Mesenchymal stem cell (in vitro differentiated cells and primary cell): ENCODE measurements at regions not wholly inside any gene's neighbourhood (a gene's known extent, or its start where the extent isn't known, plus 50 kb on each side); places are given as distances from the start of the nearest gene placed in this dataset.
A peak's percentile ranks its signal among the peaks of the same experiment; 100 is the strongest.

Experiments used
- DNase-seq: peaks from one replicate; pipeline ENCODE4 v3.0.0-alpha.2; 2013
- H2AFZ ChIP-seq: one replicate; pipeline ENCODE4 v1.6.1; 2013; ENCODE audit warnings: low read depth, mild to moderate bottlenecking, control low read depth, inconsistent platforms, low read length, moderate library complexity
- H2AK5ac ChIP-seq: 2 replicates; pipeline ENCODE4 v1.6.1; 2013; ENCODE audit warnings: low read length, moderate library complexity, mild to moderate bottlenecking, inconsistent platforms; ENCODE audit not compliant: severe bottlenecking
- H2BK120ac ChIP-seq: one replicate; pipeline ENCODE4 v1.6.1; 2013; ENCODE audit warnings: low read depth, mild to moderate bottlenecking, inconsistent platforms, low read length, moderate library complexity
- H2BK12ac ChIP-seq, 2 experiments: one replicate each; pipeline ENCODE4 v1.6.1; 2013; ENCODE audit warnings: inconsistent platforms in 2 of 2, low read length in 2 of 2, mild to moderate bottlenecking in 2 of 2, moderate library complexity in 2 of 2, control low read depth in 1 of 2
- H2BK15ac ChIP-seq: one replicate; pipeline ENCODE4 v1.6.1; 2013; ENCODE audit warnings: mild to moderate bottlenecking, low read depth, inconsistent platforms; ENCODE audit not compliant: poor library complexity, severe bottlenecking
- H2BK5ac ChIP-seq: 2 replicates; pipeline ENCODE4 v1.6.1; 2013; ENCODE audit warnings: low read depth, mild to moderate bottlenecking, low read length, control low read depth, inconsistent platforms; ENCODE audit not compliant: poor library complexity, severe bottlenecking
- H3K14ac ChIP-seq, 2 experiments: one replicate each; pipeline ENCODE4 v1.6.1; 2013; ENCODE audit warnings: inconsistent platforms in 2 of 2, low read length in 2 of 2, control low read depth in 1 of 2, mild to moderate bottlenecking in 1 of 2, moderate library complexity in 1 of 2
- H3K18ac ChIP-seq, 2 experiments: one replicate each; pipeline ENCODE4 v1.6.1; 2013; ENCODE audit warnings: inconsistent platforms in 2 of 2, low read length in 2 of 2, control low read depth in 1 of 2, low read depth in 1 of 2, mild to moderate bottlenecking in 1 of 2
- H3K23ac ChIP-seq, 2 experiments: one replicate each; pipeline ENCODE4 v1.6.1; 2013; ENCODE audit warnings: inconsistent platforms in 2 of 2, low read length in 2 of 2, mild to moderate bottlenecking in 2 of 2, moderate library complexity in 2 of 2, control low read depth in 1 of 2
- H3K27ac ChIP-seq: 2 replicates; pipeline ENCODE4 v1.5.1; 2013; ENCODE audit warnings: mild to moderate bottlenecking, moderate library complexity, low read length, control low read depth, inconsistent platforms; ENCODE audit not compliant: poor library complexity, severe bottlenecking
- H3K27me3 ChIP-seq, 2 experiments: 2 replicates each; pipeline versions ENCODE4 v1.6.1 to v1.7.0; 2013; ENCODE audit warnings: low read length in 2 of 2, mild to moderate bottlenecking in 2 of 2, moderate library complexity in 2 of 2, control low read depth in 1 of 2, inconsistent platforms in 1 of 2; ENCODE audit not compliant: control insufficient read depth in 1 of 2, insufficient read depth in 1 of 2
- H3K36me3 ChIP-seq, 2 experiments: 2 replicates each; pipeline versions ENCODE4 v1.6.1 to v1.7.0; 2013; ENCODE audit warnings: low read length in 2 of 2, control low read depth in 1 of 2, inconsistent platforms in 1 of 2, low read depth in 1 of 2, mild to moderate bottlenecking in 1 of 2; ENCODE audit not compliant: insufficient read depth in 2 of 2, control insufficient read depth in 1 of 2
- H3K4ac ChIP-seq, 2 experiments: one replicate each; pipeline ENCODE4 v1.6.1; 2013; ENCODE audit warnings: inconsistent platforms in 2 of 2, low read length in 2 of 2, mild to moderate bottlenecking in 2 of 2, moderate library complexity in 2 of 2, control low read depth in 1 of 2, low read depth in 1 of 2
- H3K4me1 ChIP-seq: 2 replicates; pipeline ENCODE4 v1.6.1; 2013; ENCODE audit warnings: low read depth, low read length, control low read depth; ENCODE audit not compliant: control insufficient read depth, insufficient read depth
- H3K4me2 ChIP-seq: 2 replicates; pipeline ENCODE4 v1.6.1; 2013; ENCODE audit warnings: low read length, mild to moderate bottlenecking, inconsistent platforms; ENCODE audit not compliant: poor library complexity, severe bottlenecking
- H3K4me3 ChIP-seq, 2 experiments: 2 replicates each; pipeline versions ENCODE4 v1.5.1 to v1.7.0; 2013; ENCODE audit warnings: low read length in 2 of 2, mild to moderate bottlenecking in 2 of 2, control low read depth in 1 of 2, low read depth in 1 of 2; ENCODE audit not compliant: insufficient read depth in 1 of 2
- H3K79me1 ChIP-seq: replicated peaks from 2 replicates; pipeline ENCODE4 v1.6.1; 2013; ENCODE audit warnings: mild to moderate bottlenecking, control low read depth, low read length, inconsistent platforms; ENCODE audit not compliant: poor library complexity, severe bottlenecking
- H3K9ac ChIP-seq: 2 replicates; pipeline ENCODE4 v1.7.0; 2013; ENCODE audit warnings: mild to moderate bottlenecking, low read length, moderate library complexity
- H3K9me3 ChIP-seq: 2 replicates; pipeline ENCODE4 v1.7.0; 2013; ENCODE audit warnings: mild to moderate bottlenecking, low read length; ENCODE audit not compliant: control insufficient read depth
- H4K8ac ChIP-seq: one replicate; pipeline ENCODE4 v1.6.1; 2013; ENCODE audit warnings: inconsistent platforms, mild to moderate bottlenecking, low read length, moderate library complexity
- H4K91ac ChIP-seq: one replicate; pipeline ENCODE4 v1.6.1; 2013; ENCODE audit warnings: mild to moderate bottlenecking, low read length, inconsistent platforms
- WGBS: methylation state at CpG from one replicate; pipeline ENCODE4 v1.1.7; 2013; ENCODE audit warnings: mixed read lengths; 5-methylcytosine and 5-hydroxymethylcytosine counted together

DNA sequence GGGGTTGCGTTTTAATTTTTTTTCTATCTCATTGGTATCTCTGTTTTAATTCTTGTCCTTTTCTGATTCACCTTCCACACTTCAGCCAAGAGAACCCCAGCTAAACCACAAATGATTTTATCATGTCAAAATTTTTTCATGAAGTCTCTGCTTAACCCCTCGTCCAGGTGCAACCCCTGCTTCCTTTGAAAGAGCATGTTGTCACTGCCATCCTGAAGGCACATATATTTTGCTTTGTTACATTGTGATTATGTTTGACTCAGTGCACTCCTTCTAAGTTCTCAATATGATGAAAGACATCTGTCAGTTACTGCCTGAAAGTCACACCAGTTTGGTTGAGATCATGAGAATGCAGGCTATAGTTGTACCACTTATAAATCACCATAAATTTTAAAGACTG lies 99.9 kb upstream of the FMR1 start:
- DNase-seq, result no peak
- Histone ChIP-seq H3K9me3 (no peaks in the 10 kb centered on the region), H3K18ac (no peak overlapping the region), H4K91ac (no peak overlapping the region), H3K4ac (no peak overlapping the region), H2BK12ac (no peak overlapping the region), H3K27ac (no peak overlapping the region), H2AFZ (no peak overlapping the region), H2BK120ac (no peak overlapping the region), H4K8ac (no peak overlapping the region), H2AK5ac (no peak overlapping the region), H3K4me1 (no peaks in the 10 kb centered on the region), H3K23ac (no peak overlapping the region), H3K4me2 (no peak overlapping the region), H3K14ac (no peak overlapping the region), H3K4me3 (no peak overlapping the region), H3K27me3 (no peaks in the 10 kb centered on the region), H3K79me1 (no peaks in the 10 kb centered on the region), H3K36me3 (no peaks in the 10 kb centered on the region), H3K9ac (no peak overlapping the region), H2BK15ac (no peak overlapping the region), H2BK5ac (no peak overlapping the region)
- WGBS, result no CpG with 5 or more reads among the region's 2 CpGs

- Histone ChIP-seq H3K4ac (no peak overlapping the region), H3K27ac (no peak overlapping the region), H3K14ac (no peak overlapping the region), H3K18ac (no peak overlapping the region), H3K27me3 (no peaks in the 10 kb centered on the region), H4K8ac (no peak overlapping the region), H3K4me3 (no peak overlapping the region), H3K4me2 (no peak overlapping the region), H2BK15ac (no peak overlapping the region), H3K23ac (no peak overlapping the region), H2BK120ac (no peak overlapping the region), H2AFZ (no peak overlapping the region), H3K9me3 (peaks cover 16% of the 10 kb centered on the region), H3K36me3 (no peaks in the 10 kb centered on the region), H2AK5ac (no peak overlapping the region), H2BK5ac (no peak overlapping the region), H2BK12ac (no peak overlapping the region), H3K9ac (no peak overlapping the region), H3K4me1 (no peaks in the 10 kb centered on the region), H3K79me1 (no peaks in the 10 kb centered on the region), H4K91ac (no peak overlapping the region)
- WGBS, result 70% methylated on average over 1 of the region's 3 CpGs
- DNase-seq, result no peak
Measured at GRCh38 chrX:147827070-147827469, 84.6 kb upstream of the FMR1 start.

- Histone ChIP-seq H2BK5ac (no peak overlapping the region), H3K27ac (no peak overlapping the region), H3K79me1 (no peaks in the 10 kb centered on the region), H3K4me1 (no peaks in the 10 kb centered on the region), H3K27me3 (no peaks in the 10 kb centered on the region), H3K36me3 (no peaks in the 10 kb centered on the region), H3K4me2 (no peak overlapping the region), H3K9ac (no peak overlapping the region), H3K23ac (no peak overlapping the region), H2BK15ac (no peak overlapping the region), H2AK5ac (no peak overlapping the region), H4K8ac (no peak overlapping the region), H3K4ac (no peak overlapping the region), H2AFZ (peak overlapping the region; percentile 42), H2BK120ac (no peak overlapping the region), H3K9me3 (peaks cover 16% of the 10 kb centered on the region), H3K4me3 (no peak overlapping the region), H4K91ac (no peak overlapping the region), H3K14ac (no peak overlapping the region), H2BK12ac (no peak overlapping the region), H3K18ac (no peak overlapping the region)
- 88% methylated on average over 11 of the region's 16 CpGs for WGBS
- DNase-seq, result no peak
Measured at GRCh38 chrX:147828719-147829118, 83.0 kb upstream of the FMR1 start.

DNA sequence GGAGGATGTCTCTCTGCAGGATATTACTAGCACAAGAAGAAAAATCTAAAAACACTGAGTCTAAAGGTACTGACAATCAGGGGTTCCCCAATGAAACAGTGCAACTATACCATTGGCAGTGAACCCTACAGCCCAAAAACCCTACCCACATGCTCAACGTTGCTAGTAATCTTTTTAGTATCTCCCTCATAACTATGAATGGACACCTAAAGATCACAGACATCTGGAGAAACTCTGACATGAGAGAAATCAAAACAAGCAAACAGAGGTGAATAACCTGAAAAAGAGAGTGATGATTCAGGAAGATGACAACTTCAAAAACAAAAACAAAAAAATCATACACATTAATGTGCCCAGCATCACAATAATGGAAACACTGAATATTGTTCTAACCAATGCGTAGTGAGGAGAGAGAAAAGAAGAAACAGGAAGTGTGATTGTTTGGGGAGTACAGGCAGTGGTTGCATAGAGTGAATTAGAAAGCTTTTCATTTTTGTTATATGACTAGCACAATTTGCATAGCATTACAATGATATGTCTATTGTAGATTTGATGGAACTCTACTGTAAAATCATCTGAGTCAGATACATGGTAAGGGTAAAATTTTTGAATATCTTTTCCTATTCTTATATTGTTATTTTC lies 78.9 kb upstream of the FMR1 start:
- Histone ChIP-seq H2AK5ac (no peak overlapping the region), H3K36me3 (no peaks in the 10 kb centered on the region), H3K14ac (no peak overlapping the region), H3K9me3 (peaks cover 13% of the 10 kb centered on the region), H3K18ac (no peak overlapping the region), H3K79me1 (no peaks in the 10 kb centered on the region), H3K9ac (no peak overlapping the region), H3K4me1 (no peaks in the 10 kb centered on the region), H3K4me3 (no peak overlapping the region), H2BK12ac (no peak overlapping the region), H3K27me3 (no peaks in the 10 kb centered on the region), H3K23ac (no peak overlapping the region), H3K27ac (no peak overlapping the region), H2BK120ac (no peak overlapping the region), H2BK15ac (no peak overlapping the region), H3K4me2 (no peak overlapping the region), H4K91ac (no peak overlapping the region), H2BK5ac (no peak overlapping the region), H3K4ac (no peak overlapping the region), H2AFZ (no peak overlapping the region), H4K8ac (no peak overlapping the region)
- 86% methylated on average over 1 of the region's 2 CpGs for WGBS
- no peak for DNase-seq
